ENCODE measurements at regions not wholly inside any gene's neighbourhood (a gene's known extent, or its start where the extent isn't known, plus 50 kb on each side); places are given as distances from the start of the nearest gene placed in this dataset.

DNA sequence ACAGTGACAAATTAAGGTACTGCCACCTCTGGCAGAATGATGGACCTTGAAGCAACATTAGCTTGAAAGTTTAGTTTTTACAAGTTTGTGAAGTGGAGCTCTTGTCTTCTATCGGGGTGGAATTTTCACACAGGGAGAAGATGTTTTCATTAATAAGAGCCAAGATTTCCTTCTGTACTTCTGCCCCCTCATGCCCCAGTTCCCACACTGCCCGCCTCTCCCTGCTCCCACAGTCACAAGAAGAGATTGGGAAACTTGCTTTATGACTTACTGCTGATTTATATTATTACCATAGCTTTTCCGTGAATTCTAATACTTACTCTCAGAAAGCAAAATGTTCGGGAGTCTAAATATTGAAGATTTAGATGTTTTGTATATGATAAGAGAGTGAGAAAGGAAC, 539.8 kb upstream of the ARX start:
- in situ Hi-C loops (cut with HindIII; ENCODE audit: low pct_unique_long_range_greater_than_20kb, low sequenced_read_pairs): no loop called here
- TF ChIP-seq JUND (IDR thresholded peaks at IDR 0.05; ENCODE audit: low read depth): no peak
- no peak for DNase-seq (ENCODE audit: low read depth in 1 of 2, low spot score in 1 of 2)

- TF ChIP-seq JUND (IDR thresholded peaks at IDR 0.05; ENCODE audit: low read depth): no peak
- in situ Hi-C loops (cut with HindIII; ENCODE audit: low pct_unique_long_range_greater_than_20kb, low sequenced_read_pairs): no loop called here
- DNase-seq (ENCODE audit: low read depth in 1 of 2, low spot score in 1 of 2): no peak
Observed at GRCh38 chrX:25558137-25558536, 542.4 kb upstream of the ARX start.

GRCh38 chrX:25561190-25561589, 545.4 kb upstream of the ARX start:
- no peak for TF ChIP-seq JUND (IDR thresholded peaks at IDR 0.05; ENCODE audit: low read depth)
- DNase-seq (ENCODE audit: low read depth in 1 of 2, low spot score in 1 of 2): no peak
- in situ Hi-C loops (cut with HindIII; ENCODE audit: low pct_unique_long_range_greater_than_20kb, low sequenced_read_pairs): no loop called here

DNA sequence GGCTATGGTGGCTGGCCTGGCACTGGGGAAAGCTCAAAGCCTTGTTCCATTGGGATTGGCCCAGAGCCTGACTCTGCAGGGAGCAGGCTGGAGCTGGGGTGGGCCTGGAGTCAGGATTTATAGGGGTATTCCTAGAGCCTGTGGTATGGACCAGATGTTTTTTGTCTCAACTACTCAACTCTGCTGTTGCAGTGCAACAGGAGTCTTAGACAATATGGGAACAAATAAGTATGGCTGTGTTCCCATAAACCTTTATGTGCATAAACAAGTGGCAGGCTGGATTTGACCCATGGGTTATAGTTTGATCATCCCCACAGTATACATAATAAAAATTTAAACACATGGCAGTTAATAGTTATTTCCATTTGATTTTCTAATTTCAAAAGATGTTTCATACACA, 557.9 kb upstream of the ARX start:
- no peak for DNase-seq (ENCODE audit: low read depth in 1 of 2, low spot score in 1 of 2)
- in situ Hi-C loops (cut with HindIII; ENCODE audit: low pct_unique_long_range_greater_than_20kb, low sequenced_read_pairs): no loop called here
- TF ChIP-seq JUND (IDR thresholded peaks at IDR 0.05; ENCODE audit: low read depth): no peak

DNA sequence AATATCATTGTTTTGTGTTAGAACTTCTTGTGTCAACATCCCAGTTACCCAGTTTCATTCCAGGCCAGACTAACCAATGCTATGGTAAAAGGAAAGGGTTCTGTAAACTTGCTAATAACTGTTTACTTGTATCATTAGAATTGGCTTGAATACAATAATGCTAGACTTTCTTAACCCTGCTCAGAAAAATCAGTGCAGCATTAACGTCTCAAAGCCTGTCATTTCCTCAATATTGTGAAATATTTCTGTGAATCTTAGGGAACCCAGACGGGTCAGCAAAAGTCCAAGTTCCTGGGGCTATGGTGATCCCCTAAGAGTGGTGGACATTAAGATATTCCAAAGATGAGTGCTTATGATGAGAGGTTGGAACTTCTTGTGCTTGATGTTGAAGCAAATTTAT, 541.2 kb upstream of the MAGEB18 start:
- TF ChIP-seq JUND (IDR thresholded peaks at IDR 0.05; ENCODE audit: low read depth): no peak
- in situ Hi-C loops (cut with HindIII; ENCODE audit: low pct_unique_long_range_greater_than_20kb, low sequenced_read_pairs): no loop called here
- DNase-seq (ENCODE audit: low read depth in 1 of 2, low spot score in 1 of 2): no peak

DNA sequence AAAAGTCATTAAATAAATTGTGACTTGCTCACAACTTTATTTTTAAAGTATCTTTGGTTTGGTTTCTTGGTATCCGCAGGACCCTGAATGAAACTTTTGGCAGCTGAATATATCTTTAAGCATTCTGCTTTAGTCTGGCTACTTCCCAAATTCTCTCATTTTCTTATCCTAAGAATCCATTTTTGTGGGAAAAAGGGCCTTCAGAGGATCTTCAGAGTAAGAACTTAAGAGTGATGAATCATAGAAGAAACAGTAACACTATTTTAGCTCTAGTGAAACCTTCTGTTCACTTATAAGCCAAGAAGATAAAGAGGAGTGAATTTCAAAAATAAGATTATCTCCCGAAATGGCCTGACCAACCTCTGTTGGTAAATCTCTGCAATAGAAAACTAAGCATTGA, 540.6 kb upstream of the MAGEB18 start:
- no peak for DNase-seq (ENCODE audit: low read depth in 1 of 2, low spot score in 1 of 2)
- TF ChIP-seq JUND (IDR thresholded peaks at IDR 0.05; ENCODE audit: low read depth): no peak
- in situ Hi-C loops (cut with HindIII; ENCODE audit: low pct_unique_long_range_greater_than_20kb, low sequenced_read_pairs): no loop called here

DNA sequence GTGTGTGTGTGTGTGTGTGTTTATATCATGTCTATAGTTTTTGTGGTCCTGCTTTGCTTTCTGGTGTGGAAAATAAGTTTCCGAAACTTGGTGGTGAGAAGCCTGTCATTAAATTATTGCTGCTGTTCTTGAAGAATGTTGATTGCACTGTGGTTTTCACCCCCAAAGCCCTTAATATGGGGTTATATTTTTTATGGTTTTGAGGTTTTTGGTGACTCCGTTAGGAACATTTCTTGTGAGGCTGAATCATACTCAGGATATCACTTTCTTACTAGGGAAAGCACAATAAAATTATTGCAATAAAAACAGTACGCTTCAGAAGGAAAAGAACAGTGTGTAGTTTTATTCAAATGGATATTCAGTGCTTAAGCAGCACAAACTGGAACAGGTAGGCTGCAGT, 539.1 kb upstream of the MAGEB18 start:
- no peak for TF ChIP-seq JUND (IDR thresholded peaks at IDR 0.05; ENCODE audit: low read depth)

DNA sequence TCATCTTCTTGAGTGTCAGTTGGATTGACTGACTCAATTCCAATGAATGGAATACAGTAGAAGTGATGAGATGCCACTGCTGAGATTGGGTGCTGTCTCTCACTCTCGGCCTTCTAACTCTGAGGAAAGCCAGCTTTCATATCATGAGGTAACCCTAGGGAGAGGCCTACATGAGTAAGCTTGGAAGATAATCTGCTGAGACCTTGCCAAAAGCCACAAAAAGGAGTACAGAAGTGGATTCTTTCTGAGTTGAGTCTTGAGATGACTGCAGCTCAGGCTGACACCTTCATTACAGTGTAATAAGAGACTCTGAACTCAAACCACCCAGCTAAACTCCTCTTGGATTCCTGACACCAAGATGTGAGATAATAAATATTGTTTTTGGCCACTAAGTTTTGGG, 537.4 kb upstream of the MAGEB18 start:
- no peak for TF ChIP-seq JUND (IDR thresholded peaks at IDR 0.05; ENCODE audit: low read depth)
- DNase-seq (ENCODE audit: low read depth in 1 of 2, low spot score in 1 of 2): no peak
- in situ Hi-C loops (cut with HindIII; ENCODE audit: low pct_unique_long_range_greater_than_20kb, low sequenced_read_pairs): no loop called here

More for the DNA sequence above, 539.1 kb upstream of the MAGEB18 start:
- in situ Hi-C loops (cut with HindIII; ENCODE audit: low pct_unique_long_range_greater_than_20kb, low sequenced_read_pairs): no loop called here
- no peak for DNase-seq (ENCODE audit: low read depth in 1 of 2, low spot score in 1 of 2)

DNA sequence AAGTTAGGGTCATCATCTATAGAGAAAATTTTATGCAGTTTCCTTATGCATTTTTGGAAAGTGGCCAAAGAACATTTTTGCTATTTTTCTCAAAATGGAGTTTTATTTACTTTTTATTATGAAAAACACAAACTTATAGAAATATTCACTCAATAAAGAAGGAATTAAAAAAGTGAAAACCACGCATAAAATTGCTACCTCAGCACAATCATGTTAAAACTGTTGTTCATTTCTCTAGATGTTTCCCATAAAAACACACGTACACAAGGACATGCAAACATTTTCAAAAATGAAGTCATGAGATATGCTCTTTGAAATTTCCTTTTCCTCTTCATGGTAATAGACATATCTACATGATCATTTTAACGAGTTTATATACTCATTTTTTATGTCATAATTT, 536.8 kb upstream of the MAGEB18 start:
- in situ Hi-C loops (cut with HindIII; ENCODE audit: low pct_unique_long_range_greater_than_20kb, low sequenced_read_pairs): no loop called here
- TF ChIP-seq JUND (IDR thresholded peaks at IDR 0.05; ENCODE audit: low read depth): no peak
- DNase-seq (ENCODE audit: low read depth in 1 of 2, low spot score in 1 of 2): no peak

GRCh38 chrX:25618248-25618647, 519.9 kb upstream of the MAGEB18 start:
- in situ Hi-C loops (cut with HindIII; ENCODE audit: low pct_unique_long_range_greater_than_20kb, low sequenced_read_pairs): no loop called here
- TF ChIP-seq JUND (IDR thresholded peaks at IDR 0.05; ENCODE audit: low read depth): no peak
- DNase-seq (ENCODE audit: low read depth in 1 of 2, low spot score in 1 of 2): no peak

GRCh38 chrX:25640276-25640675, 497.9 kb upstream of the MAGEB18 start:
- in situ Hi-C loops (cut with HindIII; ENCODE audit: low pct_unique_long_range_greater_than_20kb, low sequenced_read_pairs): no loop called here
- TF ChIP-seq JUND (IDR thresholded peaks at IDR 0.05; ENCODE audit: low read depth): no peak
- no peak for DNase-seq (ENCODE audit: low read depth in 1 of 2, low spot score in 1 of 2)

GRCh38 chrX:25646156-25646555, 492.0 kb upstream of the MAGEB18 start:
- no peak for TF ChIP-seq JUND (IDR thresholded peaks at IDR 0.05; ENCODE audit: low read depth)
- in situ Hi-C loops (cut with HindIII; ENCODE audit: low pct_unique_long_range_greater_than_20kb, low sequenced_read_pairs): no loop called here
- DNase-seq (ENCODE audit: low read depth in 1 of 2, low spot score in 1 of 2): no peak

DNA sequence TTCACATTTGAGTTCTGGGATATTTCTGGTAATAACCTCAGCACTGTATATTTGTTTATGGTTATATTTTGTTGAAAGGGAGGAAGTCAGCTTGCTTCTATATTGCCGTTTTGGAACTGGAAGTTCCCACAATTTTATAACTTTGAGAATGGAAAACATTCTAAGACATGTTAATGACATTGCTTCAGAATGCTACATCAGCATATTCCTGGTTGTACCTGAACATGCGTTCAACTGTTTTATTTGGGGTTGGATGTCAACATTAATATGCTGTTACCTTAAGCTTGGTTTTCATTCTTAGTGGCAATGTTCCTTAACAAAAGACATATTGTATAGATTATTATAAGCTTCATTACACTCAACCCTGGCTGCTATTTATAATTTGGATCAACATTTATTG, 489.4 kb upstream of the MAGEB18 start:
- in situ Hi-C loops (cut with HindIII; ENCODE audit: low pct_unique_long_range_greater_than_20kb, low sequenced_read_pairs): no loop called here
- TF ChIP-seq JUND (IDR thresholded peaks at IDR 0.05; ENCODE audit: low read depth): no peak
- DNase-seq (ENCODE audit: low read depth in 1 of 2, low spot score in 1 of 2): no peak

GRCh38 chrX:25650216-25650820, 487.8 kb upstream of the MAGEB18 start:
- no peak for TF ChIP-seq JUND (IDR thresholded peaks at IDR 0.05; ENCODE audit: low read depth)
- in situ Hi-C loops (cut with HindIII; ENCODE audit: low pct_unique_long_range_greater_than_20kb, low sequenced_read_pairs): no loop called here
- no peak for DNase-seq (ENCODE audit: low read depth in 1 of 2, low spot score in 1 of 2)
